Activated CD4-positive, alpha-beta T cell treated with anti-CD3 and anti-CD28 coated beads, Interleukin-2, amount 10 ng/mL, durations not matched to agents 24 days and 14 days (primary cell): ENCODE measurements at regions not wholly inside any gene's neighbourhood (a gene's known extent, or its start where the extent isn't known, plus 50 kb on each side); places are given as distances from the start of the nearest gene placed in this dataset.

Experiments used
- DNase-seq: peaks from one replicate; pipeline ENCODE4 v3.0.0; 2022
- H3K27ac Mint-ChIP-seq: one replicate; pipeline ENCODE4 v1.8.0; 2022; ENCODE audit warnings: mild to moderate bottlenecking, mixed read lengths
- H3K27me3 Mint-ChIP-seq: one replicate; pipeline ENCODE4 v1.8.0; 2022; ENCODE audit warnings: mixed read lengths
- H3K36me3 Mint-ChIP-seq: one replicate; pipeline ENCODE4 v1.8.0; 2022; ENCODE audit warnings: low read depth, mild to moderate bottlenecking, mixed read lengths
- H3K4me1 Mint-ChIP-seq: one replicate; pipeline ENCODE4 v1.8.0; 2021; ENCODE audit warnings: mixed read lengths
- H3K4me3 Mint-ChIP-seq: one replicate; pipeline ENCODE4 v1.8.0; 2022; ENCODE audit warnings: mild to moderate bottlenecking, moderate library complexity, mixed read lengths
- H3K9me3 Mint-ChIP-seq: one replicate; pipeline ENCODE4 v1.8.0; 2021; ENCODE audit warnings: mixed read lengths
- intact Hi-C: fragments of 100-400 bp; cut with micrococcal nuclease; formaldehyde crosslinking; loops from one replicate; pipeline ENCODE4 v1.15.1; 2023

GRCh38 chr2:192298664-192299063 lies 103.9 kb upstream of the TMEFF2 start:
- H3K4me1 Mint-ChIP-seq, result no peaks in the 10 kb centered on the region
- H3K27me3 Mint-ChIP-seq, result no peaks in the 10 kb centered on the region
- no peaks in the 10 kb centered on the region for H3K9me3 Mint-ChIP-seq
- intact Hi-C loops, result no loop called here
- H3K4me3 Mint-ChIP-seq, result no peak overlapping the region
- no peaks in the 10 kb centered on the region for H3K36me3 Mint-ChIP-seq
- DNase-seq, result no peak
- no peak overlapping the region for H3K27ac Mint-ChIP-seq

DNA sequence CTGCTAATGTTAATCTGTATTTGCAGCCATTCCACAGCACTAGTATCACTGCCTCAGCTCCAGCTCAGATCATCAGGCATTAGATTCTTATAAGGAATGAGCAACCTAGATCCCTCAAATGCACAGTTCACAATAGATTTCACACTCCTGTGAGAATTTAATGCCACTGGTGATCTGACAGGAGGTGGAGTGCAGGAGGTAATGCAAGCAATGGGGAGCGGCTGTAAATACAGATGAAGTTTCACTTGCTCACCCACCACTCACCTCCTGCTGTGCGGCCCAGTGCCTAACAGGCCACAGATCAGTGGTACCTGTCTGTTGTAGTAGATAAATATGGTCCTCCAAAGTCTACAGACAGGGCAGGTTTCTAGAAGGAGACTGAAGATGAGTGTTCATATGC lies 97.7 kb upstream of the TMEFF2 start:
- intact Hi-C loops, result no loop called here
- H3K4me1 Mint-ChIP-seq, result no peaks in the 10 kb centered on the region
- DNase-seq, result no peak
- H3K27ac Mint-ChIP-seq, result no peak overlapping the region
- H3K4me3 Mint-ChIP-seq, result no peak overlapping the region
- no peaks in the 10 kb centered on the region for H3K27me3 Mint-ChIP-seq
- H3K9me3 Mint-ChIP-seq, result no peaks in the 10 kb centered on the region
- no peaks in the 10 kb centered on the region for H3K36me3 Mint-ChIP-seq

DNA sequence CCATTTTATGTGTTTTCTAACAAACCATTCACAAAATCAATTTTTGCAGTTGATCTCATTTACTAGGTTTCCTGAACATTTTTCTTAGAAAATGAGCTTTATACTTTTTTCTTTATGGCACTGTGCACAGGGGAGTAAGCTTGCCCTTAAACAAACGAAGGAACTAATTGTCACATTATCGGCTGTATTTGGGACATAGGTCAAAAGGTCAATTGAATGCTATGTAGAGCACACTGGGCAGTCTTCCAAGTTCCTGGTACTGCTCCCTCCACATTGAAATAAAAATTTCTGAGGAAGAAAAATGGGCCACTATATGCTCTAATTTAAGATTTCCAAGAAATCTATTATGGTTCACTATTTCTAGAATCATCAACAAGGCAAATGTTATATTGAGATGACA lies 93.6 kb upstream of the TMEFF2 start:
- H3K9me3 Mint-ChIP-seq, result no peaks in the 10 kb centered on the region
- no peaks in the 10 kb centered on the region for H3K4me1 Mint-ChIP-seq
- no peaks in the 10 kb centered on the region for H3K36me3 Mint-ChIP-seq
- intact Hi-C loops, result no loop called here
- H3K27ac Mint-ChIP-seq, result no peak overlapping the region
- no peak overlapping the region for H3K4me3 Mint-ChIP-seq
- DNase-seq, result no peak
- H3K27me3 Mint-ChIP-seq, result no peaks in the 10 kb centered on the region

- H3K36me3 Mint-ChIP-seq, result no peaks in the 10 kb centered on the region
- no peaks in the 10 kb centered on the region for H3K4me1 Mint-ChIP-seq
- H3K9me3 Mint-ChIP-seq, result no peaks in the 10 kb centered on the region
- no peak overlapping the region for H3K4me3 Mint-ChIP-seq
- H3K27ac Mint-ChIP-seq, result no peak overlapping the region
- no peak for DNase-seq
- no peaks in the 10 kb centered on the region for H3K27me3 Mint-ChIP-seq
- intact Hi-C loops, result no loop called here
Observed at GRCh38 chr2:192286093-192286701, 91.5 kb upstream of the TMEFF2 start.

- intact Hi-C loops, result no loop called here
- Mint-ChIP-seq H3K4me3 (no peak overlapping the region), H3K27me3 (no peaks in the 10 kb centered on the region), H3K9me3 (no peaks in the 10 kb centered on the region), H3K36me3 (no peaks in the 10 kb centered on the region), H3K27ac (no peak overlapping the region), H3K4me1 (peaks cover 1% of the 10 kb centered on the region)
- DNase-seq, result no peak
Observed at GRCh38 chr2:192283450-192283849, 88.7 kb upstream of the TMEFF2 start.

DNA sequence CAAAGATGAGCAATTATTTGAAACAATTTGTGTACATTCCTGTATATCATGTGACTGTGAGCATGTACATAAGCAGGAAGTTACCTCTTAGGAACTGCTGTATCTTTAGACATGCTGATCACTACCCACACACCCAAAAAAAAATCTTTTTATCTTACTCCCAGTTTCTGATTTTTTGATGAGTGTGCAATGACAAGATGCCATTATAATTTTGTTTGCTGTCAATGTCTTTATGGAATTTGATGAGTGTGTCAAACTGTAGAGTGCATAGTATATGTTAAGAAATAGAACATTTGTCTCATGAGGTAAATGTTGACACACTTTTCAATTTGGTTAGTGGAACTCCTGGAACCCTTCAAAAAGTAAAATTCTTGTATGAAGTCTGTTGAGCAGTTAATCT lies 84.0 kb upstream of the TMEFF2 start:
- no peaks in the 10 kb centered on the region for H3K9me3 Mint-ChIP-seq
- no peak for DNase-seq
- no peak overlapping the region for H3K27ac Mint-ChIP-seq
- H3K4me1 Mint-ChIP-seq, result peaks cover 7% of the 10 kb centered on the region
- intact Hi-C loops, result no loop called here
- H3K27me3 Mint-ChIP-seq, result no peaks in the 10 kb centered on the region
- H3K4me3 Mint-ChIP-seq, result no peak overlapping the region
- H3K36me3 Mint-ChIP-seq, result no peaks in the 10 kb centered on the region

GRCh38 chr2:192277494-192278109 lies 82.9 kb upstream of the TMEFF2 start:
- Mint-ChIP-seq H3K27me3 (no peaks in the 10 kb centered on the region), H3K36me3 (no peaks in the 10 kb centered on the region), H3K27ac (no peak overlapping the region), H3K4me3 (no peak overlapping the region), H3K9me3 (no peaks in the 10 kb centered on the region), H3K4me1 (peaks cover 7% of the 10 kb centered on the region)
- intact Hi-C loops, result no loop called here
- no peak for DNase-seq

GRCh38 chr2:192275632-192276031 lies 80.9 kb upstream of the TMEFF2 start:
- Mint-ChIP-seq H3K9me3 (no peaks in the 10 kb centered on the region), H3K36me3 (no peaks in the 10 kb centered on the region), H3K4me1 (peaks cover 7% of the 10 kb centered on the region), H3K4me3 (no peak overlapping the region), H3K27ac (no peak overlapping the region), H3K27me3 (no peaks in the 10 kb centered on the region)
- DNase-seq, result no peak
- intact Hi-C loops, result no loop called here

DNA sequence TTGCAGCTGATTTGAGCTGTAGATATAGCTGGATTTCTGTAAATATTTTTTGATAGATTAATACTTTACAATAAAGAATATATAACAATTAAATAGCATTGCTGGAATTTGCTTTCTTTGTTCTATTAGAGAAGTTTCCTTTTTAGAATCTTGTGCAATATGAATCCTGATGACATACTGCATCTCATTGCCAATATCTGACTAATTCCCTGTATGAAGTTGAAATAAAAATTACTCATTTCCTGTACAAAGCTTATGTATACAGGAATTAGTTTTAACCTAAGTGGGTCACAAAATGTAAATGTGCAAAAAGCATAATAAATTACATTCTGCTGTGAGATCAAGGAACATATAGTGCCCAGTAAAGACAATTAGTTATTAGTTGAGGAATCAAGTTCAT lies 72.8 kb upstream of the TMEFF2 start:
- intact Hi-C loops, result no loop called here
- Mint-ChIP-seq H3K4me3 (no peak overlapping the region), H3K36me3 (no peaks in the 10 kb centered on the region), H3K4me1 (no peaks in the 10 kb centered on the region), H3K9me3 (no peaks in the 10 kb centered on the region), H3K27ac (no peak overlapping the region), H3K27me3 (no peaks in the 10 kb centered on the region)
- no peak for DNase-seq

GRCh38 chr2:192265751-192266150 lies 71.0 kb upstream of the TMEFF2 start:
- Mint-ChIP-seq H3K27ac (no peak overlapping the region), H3K27me3 (no peaks in the 10 kb centered on the region), H3K9me3 (no peaks in the 10 kb centered on the region)

DNA sequence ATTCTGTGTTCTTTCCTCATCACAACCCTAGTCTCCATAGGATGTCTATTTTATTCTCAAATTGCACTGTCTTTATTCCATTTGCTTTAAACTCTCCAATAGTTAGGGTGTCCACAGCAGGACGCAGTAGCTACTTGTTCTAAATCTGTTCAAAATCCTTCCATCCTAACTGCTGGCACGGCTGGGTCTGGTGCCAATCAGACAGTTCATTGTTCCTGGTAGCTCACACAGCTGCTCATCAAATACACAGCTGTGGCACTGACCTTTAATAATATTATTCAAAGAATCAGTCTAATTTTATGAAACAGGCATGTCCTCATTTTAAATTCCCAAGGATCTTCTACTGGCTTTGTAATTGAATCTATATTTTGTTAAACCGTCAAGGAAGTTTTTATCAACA lies 59.7 kb upstream of the TMEFF2 start:
- no peaks in the 10 kb centered on the region for H3K36me3 Mint-ChIP-seq
- intact Hi-C loops, result no loop called here
- no peak overlapping the region for H3K27ac Mint-ChIP-seq
- H3K4me3 Mint-ChIP-seq, result no peak overlapping the region
- no peaks in the 10 kb centered on the region for H3K27me3 Mint-ChIP-seq
- H3K9me3 Mint-ChIP-seq, result no peaks in the 10 kb centered on the region
- DNase-seq, result no peak
- H3K4me1 Mint-ChIP-seq, result no peaks in the 10 kb centered on the region

More at GRCh38 chr2:192265751-192266150, 71.0 kb upstream of the TMEFF2 start:
- DNase-seq, result no peak
- Mint-ChIP-seq H3K4me3 (no peak overlapping the region), H3K36me3 (no peaks in the 10 kb centered on the region), H3K4me1 (no peaks in the 10 kb centered on the region)
- intact Hi-C loops, result no loop called here

GRCh38 chr2:192253692-192254091 lies 59.0 kb upstream of the TMEFF2 start:
- H3K9me3 Mint-ChIP-seq, result no peaks in the 10 kb centered on the region

DNA sequence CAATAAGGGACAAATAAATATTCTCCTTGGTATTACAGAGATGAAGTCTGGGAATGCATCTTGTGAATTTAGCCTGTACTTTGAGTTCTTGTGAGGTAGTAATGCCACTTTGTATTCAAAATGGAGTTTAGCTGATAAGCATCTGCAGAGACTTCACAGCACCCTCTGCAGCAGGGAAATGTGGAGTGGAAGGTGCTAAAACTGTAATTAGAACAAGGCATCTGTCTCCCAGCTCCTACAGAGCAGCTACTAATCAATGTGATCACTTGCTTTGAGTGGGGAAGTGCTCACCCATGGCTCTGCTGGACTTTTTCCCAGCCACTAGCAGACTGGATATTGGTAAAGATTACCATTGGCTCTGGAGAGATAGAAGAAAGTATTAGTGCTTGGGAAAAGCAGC lies 56.2 kb upstream of the TMEFF2 start:
- no peaks in the 10 kb centered on the region for H3K27me3 Mint-ChIP-seq
- H3K36me3 Mint-ChIP-seq, result no peaks in the 10 kb centered on the region
- H3K27ac Mint-ChIP-seq, result no peak overlapping the region
- no peaks in the 10 kb centered on the region for H3K9me3 Mint-ChIP-seq
- no peak for DNase-seq
- H3K4me1 Mint-ChIP-seq, result no peaks in the 10 kb centered on the region
- H3K4me3 Mint-ChIP-seq, result no peak overlapping the region
- intact Hi-C loops, result no loop called here

More at GRCh38 chr2:192253692-192254091, 59.0 kb upstream of the TMEFF2 start:
- no peaks in the 10 kb centered on the region for H3K27me3 Mint-ChIP-seq
- no peak overlapping the region for H3K4me3 Mint-ChIP-seq
- H3K4me1 Mint-ChIP-seq, result no peaks in the 10 kb centered on the region
- DNase-seq, result no peak
- intact Hi-C loops, result no loop called here
- no peaks in the 10 kb centered on the region for H3K36me3 Mint-ChIP-seq
- H3K27ac Mint-ChIP-seq, result no peak overlapping the region

DNA sequence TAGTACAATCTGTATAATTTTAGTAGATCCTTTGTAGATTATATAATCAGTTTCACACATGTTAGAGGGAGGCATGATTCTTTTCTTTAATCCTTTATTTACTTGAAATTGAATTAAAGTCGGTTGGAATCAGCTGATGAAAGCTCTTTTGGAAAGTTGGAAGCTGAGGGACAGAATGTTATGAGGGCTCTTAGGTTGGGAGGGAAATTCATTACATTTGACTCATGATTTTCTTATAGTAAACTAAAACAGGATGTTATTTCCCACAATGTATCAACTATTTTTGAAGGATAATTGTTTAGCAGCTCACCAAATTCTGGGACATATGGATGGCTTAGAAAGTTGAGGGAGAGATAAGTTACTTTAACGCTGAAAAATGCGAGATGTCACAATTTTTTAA lies 52.7 kb upstream of the TMEFF2 start:
- no peak for DNase-seq
- Mint-ChIP-seq H3K9me3 (no peaks in the 10 kb centered on the region), H3K4me1 (no peaks in the 10 kb centered on the region), H3K27ac (no peak overlapping the region), H3K4me3 (no peak overlapping the region), H3K27me3 (no peaks in the 10 kb centered on the region), H3K36me3 (no peaks in the 10 kb centered on the region)
- intact Hi-C loops, result no loop called here

- Mint-ChIP-seq H3K36me3 (no peaks in the 10 kb centered on the region), H3K4me1 (no peaks in the 10 kb centered on the region), H3K27ac (no peak overlapping the region), H3K27me3 (no peaks in the 10 kb centered on the region), H3K9me3 (no peaks in the 10 kb centered on the region), H3K4me3 (no peak overlapping the region)
- DNase-seq, result no peak
- intact Hi-C loops, result no loop called here
Observed at GRCh38 chr2:192246297-192246696, 51.6 kb upstream of the TMEFF2 start.
